ENCODE measurements at regions not wholly inside any gene's neighbourhood (a gene's known extent, or its start where the extent isn't known, plus 50 kb on each side); places are given as distances from the start of the nearest gene placed in this dataset.

- DNase-seq, result no peak
- no peaks in the 10 kb centered on the region for H3K79me2 ChIP-seq (ENCODE audit: insufficient read depth)
- peaks cover 9% of the 10 kb centered on the region for H3F3A ChIP-seq (replicated peaks; ENCODE audit: insufficient read depth)
- no peak overlapping the region for H2AFZ ChIP-seq (ENCODE audit: low read depth)
- H4K20me1 ChIP-seq (ENCODE audit: insufficient read depth), result no peaks in the 10 kb centered on the region
- no peaks in the 10 kb centered on the region for H3K9me2 ChIP-seq
- no peaks in the 10 kb centered on the region for H3K36me3 ChIP-seq (replicated peaks in 1 of 2; ENCODE audit: control insufficient read depth in 1 of 2, insufficient read depth in 2 of 2, low read length in 1 of 2)
- CTCF ChIA-PET, result interaction anchor here (1.5 kb wide), 1 partner anchor 20 kb away, joined by 4 read pairs; no protein-coding TSS in a partner anchor
- no peak overlapping the region for H3K27ac ChIP-seq (ENCODE audit: low read depth in 2 of 2, low read length in 1 of 2)
- no peak overlapping the region for H3K9ac ChIP-seq
- peaks cover 0 to 8% of the 10 kb centered on the region in 2 experiments; a peak in 2 of 4 replicates for H3K4me1 ChIP-seq (ENCODE audit: control insufficient read depth in 1 of 2, insufficient read depth in 2 of 2, low read depth in 1 of 2, low read length in 1 of 2)
- H3K4me2 ChIP-seq, result no peak overlapping the region
- H3K9me3 ChIP-seq, result no peaks in the 10 kb centered on the region
- TF ChIP-seq SMC3 (IDR thresholded peaks at IDR 0.05; ENCODE audit: low read depth, low read length) (no peak), JUND (IDR thresholded peaks at IDR 0.05) (no peak), EZH2phosphoT487 (IDR thresholded peaks at IDR 0.05; ENCODE audit: borderline replicate concordance, low read depth) (no peak), REST (IDR thresholded peaks at IDR 0.05; ENCODE audit: low read depth, low read length) (peak; percentile 77), TAF1 (IDR thresholded peaks at IDR 0.05; ENCODE audit: borderline replicate concordance, low read depth, low read length) (no peak)
- no peaks in the 10 kb centered on the region for H3K27me3 ChIP-seq (ENCODE audit: insufficient read depth)
- no peak overlapping the region for H3K4me3 ChIP-seq (ENCODE audit: low read depth in 2 of 2, low read length in 1 of 2)
- POLR2A ChIA-PET, result no interaction called here
- 78% methylated on average over 3 of the region's 3 CpGs for WGBS (ENCODE audit: low lambda C conversion rate)
Measured at GRCh38 chr12:76178452-76178851, 94.0 kb upstream of the NAP1L1 start.

- WGBS (ENCODE audit: low lambda C conversion rate), result 98% methylated on average over 4 of the region's 4 CpGs
- no peaks in the 10 kb centered on the region for H3K9me2 ChIP-seq
- peaks cover 0 to 3% of the 10 kb centered on the region in 2 experiments; a peak in 2 of 4 replicates for H3K4me1 ChIP-seq (ENCODE audit: control insufficient read depth in 1 of 2, insufficient read depth in 2 of 2, low read depth in 1 of 2, low read length in 1 of 2)
- H2AFZ ChIP-seq (ENCODE audit: low read depth), result no peak overlapping the region
- H3K4me3 ChIP-seq (ENCODE audit: low read depth in 2 of 2, low read length in 1 of 2), result no peak overlapping the region
- H3K9ac ChIP-seq, result no peak overlapping the region
- no peak for DNase-seq
- CTCF ChIA-PET, result interaction anchor here (1.5 kb wide), 1 partner anchor 19 kb away, joined by 4 read pairs; no protein-coding TSS in a partner anchor
- no peaks in the 10 kb centered on the region for H3K27me3 ChIP-seq (ENCODE audit: insufficient read depth)
- H3F3A ChIP-seq (replicated peaks; ENCODE audit: insufficient read depth), result peaks cover 4% of the 10 kb centered on the region
- POLR2A ChIA-PET, result interaction anchor here (1.0 kb wide), 1 partner anchor 31 kb away, joined by 3 read pairs; no protein-coding TSS in a partner anchor
- no peaks in the 10 kb centered on the region for H4K20me1 ChIP-seq (ENCODE audit: insufficient read depth)
- no peak overlapping the region for H3K4me2 ChIP-seq
- no peaks in the 10 kb centered on the region for H3K79me2 ChIP-seq (ENCODE audit: insufficient read depth)
- no peak overlapping the region for H3K27ac ChIP-seq (ENCODE audit: low read depth in 2 of 2, low read length in 1 of 2)
- H3K36me3 ChIP-seq (replicated peaks in 1 of 2; ENCODE audit: control insufficient read depth in 1 of 2, insufficient read depth in 2 of 2, low read length in 1 of 2), result no peaks in the 10 kb centered on the region
- H3K9me3 ChIP-seq, result no peaks in the 10 kb centered on the region
- no peak for TF ChIP-seq EZH2phosphoT487 (IDR thresholded peaks at IDR 0.05; ENCODE audit: borderline replicate concordance, low read depth)
- no peak for TF ChIP-seq TAF1 (IDR thresholded peaks at IDR 0.05; ENCODE audit: borderline replicate concordance, low read depth, low read length)
- TF ChIP-seq REST (IDR thresholded peaks at IDR 0.05; ENCODE audit: low read depth, low read length), result no peak
- no peak for TF ChIP-seq ZBTB33 (IDR thresholded peaks at IDR 0.05; ENCODE audit: borderline replicate concordance, low read depth)
- TF ChIP-seq TCF12 (IDR thresholded peaks at IDR 0.05), result no peak
- no peak for TF ChIP-seq RXRA (IDR thresholded peaks at IDR 0.05; ENCODE audit: borderline replicate concordance, low read depth)
- no peak for TF ChIP-seq USF2 (IDR thresholded peaks at IDR 0.05; ENCODE audit: borderline replicate concordance, low read depth, low read length)
- no peak for TF ChIP-seq SMC3 (IDR thresholded peaks at IDR 0.05; ENCODE audit: low read depth, low read length)
- TF ChIP-seq FOSL2 (IDR thresholded peaks at IDR 0.05; ENCODE audit: borderline replicate concordance, low read depth), result no peak
- no peak for TF ChIP-seq RCOR1 (IDR thresholded peaks at IDR 0.05; ENCODE audit: low read length)
- no peak for TF ChIP-seq MEF2A (IDR thresholded peaks at IDR 0.05; ENCODE audit: borderline replicate concordance, low read depth)
- TF ChIP-seq PBX3 (IDR thresholded peaks at IDR 0.05), result no peak
- no peak for TF ChIP-seq NFIC (IDR thresholded peaks at IDR 0.05; ENCODE audit: borderline replicate concordance)
- TF ChIP-seq FOXM1 (IDR thresholded peaks at IDR 0.05; ENCODE audit: low read depth), result no peak
- no peak for TF ChIP-seq ELF1 (IDR thresholded peaks at IDR 0.05)
Measured at GRCh38 chr12:76177821-76178220, 93.3 kb upstream of the NAP1L1 start.
